Upper lobe of left lung (tissue), 6 donors: ENCODE measurements at regions not wholly inside any gene's neighbourhood (a gene's known extent, or its start where the extent isn't known, plus 50 kb on each side); places are given as distances from the start of the nearest gene placed in this dataset.

Experiments used
- ATAC-seq, 2 donors: fragments of 200-7000 bp; cut with Tn5 transposase; one replicate each; pipeline ENCODE4 v1.9.1; 2022; ENCODE audit warnings: mild to moderate bottlenecking in 2 of 2, moderate library complexity in 2 of 2; ENCODE audit not compliant: low FRiP score in 2 of 2
- DNase-seq, 2 donors: peaks; one replicate each; pipeline ENCODE4 v3.0.0-alpha.2; 2019 to 2020
- H3K27ac ChIP-seq, 4 donors: fragments of 200-600 bp; sonication (generic); one replicate each; pipeline ENCODE4 v1.5.1; 2016 to 2019
- H3K27me3 ChIP-seq, 4 donors: fragments of 200-600 bp; sonication (generic); one replicate each; pipeline ENCODE4 v1.5.1; 2017 to 2019
- H3K36me3 ChIP-seq, 4 donors: fragments of 200-600 bp; sonication (generic); one replicate each; pipeline ENCODE4 v1.5.1; 2016 to 2019
- H3K4me1 ChIP-seq, 4 donors: fragments of 200-600 bp; sonication (generic); one replicate each; pipeline ENCODE4 v1.5.1; 2018 to 2019
- H3K4me3 ChIP-seq, 4 donors: fragments of 200-600 bp; sonication (generic); one replicate each; pipeline ENCODE4 v1.5.1; 2017 to 2019; ENCODE audit warnings: mild to moderate bottlenecking in 2 of 4, moderate library complexity in 1 of 4
- H3K9me3 ChIP-seq, 4 donors: fragments of 200-600 bp; sonication (generic); one replicate each; pipeline ENCODE4 v1.5.1; 2018 to 2019
- EP300 ChIP-seq, 4 donors: sonication (generic); formaldehyde crosslinking; IDR thresholded peaks; one replicate each; pipeline ENCODE4 v1.5.1; 2017; ENCODE audit warnings: antibody characterized with exemption in 4 of 4, control low read depth in 2 of 4
- POLR2A ChIP-seq, 4 donors: fragments of 450-650 bp; IDR thresholded peaks; one replicate each; pipeline ENCODE4 v1.5.1; 2016 to 2017; ENCODE audit warnings: antibody characterized with exemption in 4 of 4, mild to moderate bottlenecking in 2 of 4
- POLR2AphosphoS5 ChIP-seq, 2 donors: sonication (generic); formaldehyde crosslinking; IDR thresholded peaks; one replicate each; pipeline ENCODE4 v1.5.1; 2017; ENCODE audit warnings: antibody characterized with exemption in 2 of 2
- WGBS, 2 donors: methylation state at CpG; one replicate each; pipeline ENCODE4 v1.1.5; 2017 to 2018; 5-methylcytosine and 5-hydroxymethylcytosine counted together
- TF ChIP-seq, protein P1 (sequence below), 6 experiments: fragments of 450-650 bp in 4 of 6; fragments of 200-600 bp in 2 of 6; sonication (generic) in 2 of 6; IDR thresholded peaks; one replicate each; pipeline ENCODE4 v1.5.1; 2016 to 2019; ENCODE audit warnings: antibody characterized with exemption in 6 of 6
- donor health status: DM: no; HTN: no; CAD: no; lungs with moderate emphysema.
- donor health status: DM: no; HTN: yes; CAD: no; lungs with severe emphysema.

DNA sequence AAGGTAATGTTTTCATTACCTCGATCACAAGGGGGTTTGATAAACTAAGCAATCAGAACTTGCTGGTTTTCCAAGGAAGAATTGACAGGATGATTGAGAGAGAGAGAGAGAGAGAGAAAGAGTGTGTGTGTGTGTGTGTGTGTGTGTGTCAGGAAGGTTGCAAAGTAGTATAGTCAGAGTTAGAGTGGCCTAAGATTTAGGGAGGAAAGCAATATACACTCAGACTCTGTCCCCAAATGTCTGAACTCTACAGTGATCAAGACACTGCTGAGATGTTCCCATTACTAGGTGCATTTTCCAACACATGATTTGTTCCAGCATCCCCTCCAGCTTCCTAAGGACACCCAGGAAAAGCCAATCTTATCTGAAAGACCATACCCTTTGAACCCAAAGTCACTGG lies 1074.1 kb downstream of the BCL11B start:
- no peaks in the 10 kb centered on the region for H3K4me1 ChIP-seq
- TF ChIP-seq EP300 (IDR thresholded peaks at IDR 0.05) (no peak), POLR2AphosphoS5 (IDR thresholded peaks at IDR 0.05) (no peak), POLR2A (IDR thresholded peaks at IDR 0.05) (no peak)
- TF ChIP-seq, protein P1, sequence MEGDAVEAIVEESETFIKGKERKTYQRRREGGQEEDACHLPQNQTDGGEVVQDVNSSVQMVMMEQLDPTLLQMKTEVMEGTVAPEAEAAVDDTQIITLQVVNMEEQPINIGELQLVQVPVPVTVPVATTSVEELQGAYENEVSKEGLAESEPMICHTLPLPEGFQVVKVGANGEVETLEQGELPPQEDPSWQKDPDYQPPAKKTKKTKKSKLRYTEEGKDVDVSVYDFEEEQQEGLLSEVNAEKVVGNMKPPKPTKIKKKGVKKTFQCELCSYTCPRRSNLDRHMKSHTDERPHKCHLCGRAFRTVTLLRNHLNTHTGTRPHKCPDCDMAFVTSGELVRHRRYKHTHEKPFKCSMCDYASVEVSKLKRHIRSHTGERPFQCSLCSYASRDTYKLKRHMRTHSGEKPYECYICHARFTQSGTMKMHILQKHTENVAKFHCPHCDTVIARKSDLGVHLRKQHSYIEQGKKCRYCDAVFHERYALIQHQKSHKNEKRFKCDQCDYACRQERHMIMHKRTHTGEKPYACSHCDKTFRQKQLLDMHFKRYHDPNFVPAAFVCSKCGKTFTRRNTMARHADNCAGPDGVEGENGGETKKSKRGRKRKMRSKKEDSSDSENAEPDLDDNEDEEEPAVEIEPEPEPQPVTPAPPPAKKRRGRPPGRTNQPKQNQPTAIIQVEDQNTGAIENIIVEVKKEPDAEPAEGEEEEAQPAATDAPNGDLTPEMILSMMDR (IDR thresholded peaks at IDR 0.05): no peak
- ATAC-seq (no peak), DNase-seq (no peak)
- no peak overlapping the region for H3K4me3 ChIP-seq
- H3K27me3 ChIP-seq: no peaks in the 10 kb centered on the region
- no peaks in the 10 kb centered on the region for H3K9me3 ChIP-seq
- WGBS, 2 donors: 38 to 54% methylated on average over 1 of the region's 1 CpG
- H3K36me3 ChIP-seq: no peaks in the 10 kb centered on the region
- no peak overlapping the region for H3K27ac ChIP-seq

- Histone ChIP-seq H3K9me3 (no peaks in the 10 kb centered on the region), H3K4me3 (no peak overlapping the region), H3K27ac (no peak overlapping the region), H3K4me1 (no peaks in the 10 kb centered on the region), H3K27me3 (no peaks in the 10 kb centered on the region), H3K36me3 (no peaks in the 10 kb centered on the region)
- 24 to 48% methylated on average over 7 to 10 of the region's 10 CpGs for WGBS, 2 donors
- DNase-seq (peak; percentile 3 to 47), ATAC-seq (no peak)
- TF ChIP-seq POLR2A (IDR thresholded peaks at IDR 0.05): no peak
Measured at GRCh38 chr14:98198385-98198784, 1073.6 kb downstream of the BCL11B start.

- H3K27ac ChIP-seq: no peak overlapping the region
- no peaks in the 10 kb centered on the region for H3K27me3 ChIP-seq
- ATAC-seq (no peak), DNase-seq (no peak)
- H3K36me3 ChIP-seq: no peaks in the 10 kb centered on the region
- no peaks in the 10 kb centered on the region for H3K9me3 ChIP-seq
- H3K4me3 ChIP-seq: no peak overlapping the region
- TF ChIP-seq, protein P1 (IDR thresholded peaks at IDR 0.05): no peak
- TF ChIP-seq EP300 (IDR thresholded peaks at IDR 0.05) (no peak), POLR2AphosphoS5 (IDR thresholded peaks at IDR 0.05) (no peak), POLR2A (IDR thresholded peaks at IDR 0.05) (no peak)
- no peaks in the 10 kb centered on the region for H3K4me1 ChIP-seq
- 75 to 84% methylated on average over 4 to 7 of the region's 7 CpGs for WGBS, 2 donors
Measured at GRCh38 chr14:98200601-98201000, 1071.4 kb downstream of the BCL11B start.

DNA sequence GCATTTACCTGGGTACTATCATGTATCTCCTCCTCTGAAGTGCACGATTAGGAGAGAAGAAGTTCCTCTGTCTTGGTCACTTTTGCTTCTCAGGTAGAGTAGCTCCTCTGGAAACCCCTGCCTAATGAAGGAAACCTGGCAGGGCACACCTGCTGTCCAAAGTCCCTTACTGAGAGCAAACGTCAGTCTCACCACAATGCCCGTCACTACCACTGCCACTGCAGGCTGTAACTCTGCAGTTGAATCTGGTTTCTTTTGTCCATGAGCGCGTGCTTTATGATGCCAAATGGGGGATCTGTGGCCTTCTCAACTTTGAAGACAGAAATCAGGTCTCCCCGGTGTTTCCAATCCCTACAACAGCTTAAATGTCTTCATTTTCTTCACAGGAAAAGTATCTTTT lies 1068.6 kb downstream of the BCL11B start:
- ATAC-seq (no peak), DNase-seq (no peak)
- H3K27ac ChIP-seq: no peak overlapping the region
- no peaks in the 10 kb centered on the region for H3K36me3 ChIP-seq
- WGBS, 2 donors: 83 to 88% methylated on average over 6 of the region's 6 CpGs
- H3K27me3 ChIP-seq: no peaks in the 10 kb centered on the region
- no peaks in the 10 kb centered on the region for H3K4me1 ChIP-seq
- no peaks in the 10 kb centered on the region for H3K9me3 ChIP-seq
- H3K4me3 ChIP-seq: no peak overlapping the region
- TF ChIP-seq POLR2A (IDR thresholded peaks at IDR 0.05) (no peak), POLR2AphosphoS5 (IDR thresholded peaks at IDR 0.05) (no peak), EP300 (IDR thresholded peaks at IDR 0.05) (no peak)
- TF ChIP-seq, protein P1 (IDR thresholded peaks at IDR 0.05): no peak

GRCh38 chr14:98204139-98204538 lies 1067.9 kb downstream of the BCL11B start:
- H3K36me3 ChIP-seq: no peaks in the 10 kb centered on the region
- H3K27ac ChIP-seq: no peak overlapping the region
- no peak for ATAC-seq
- no peak overlapping the region for H3K4me3 ChIP-seq
- TF ChIP-seq, protein P1 (IDR thresholded peaks at IDR 0.05): no peak
- TF ChIP-seq POLR2AphosphoS5 (IDR thresholded peaks at IDR 0.05) (no peak), POLR2A (IDR thresholded peaks at IDR 0.05) (no peak), EP300 (IDR thresholded peaks at IDR 0.05) (no peak)
- no peaks in the 10 kb centered on the region for H3K9me3 ChIP-seq
- no peak for DNase-seq
- WGBS, 2 donors: 21 to 65% methylated on average over 3 of the region's 3 CpGs
- H3K4me1 ChIP-seq: no peaks in the 10 kb centered on the region
- H3K27me3 ChIP-seq: no peaks in the 10 kb centered on the region
